CD4-positive, alpha-beta T cell (primary cell): ENCODE measurements at regions not wholly inside any gene's neighbourhood (a gene's known extent, or its start where the extent isn't known, plus 50 kb on each side); places are given as distances from the start of the nearest gene placed in this dataset.

Source experiments
- ATAC-seq: fragments of 200-7000 bp; cut with Tn5 transposase; one replicate; pipeline ENCODE4 v1.10.0; 2022; ENCODE audit warnings: mild to moderate bottlenecking; ENCODE audit not compliant: poor library complexity
- CTCF ChIA-PET: fragments of 350-600 bp; sonication (Branson Sonifier 250); formaldehyde crosslinking; loops from one replicate; lab custom pipeline; 2021; ENCODE audit warnings: antibody characterized with exemption, inconsistent platforms; lab: Charles Lee
- POLR2A ChIA-PET: fragments of 350-600 bp; sonication (Branson Sonifier 250); formaldehyde crosslinking; loops from one replicate; lab custom pipeline; 2021; ENCODE audit warnings: antibody characterized with exemption, inconsistent platforms; lab: Charles Lee
- DNase-seq, 14 experiments: peaks; one replicate each; pipeline ENCODE4 v3.0.0-alpha.2; 2013 to 2020; ENCODE audit warnings: mixed read lengths in 2 of 14
- H3K27ac ChIP-seq, 2 donors: one replicate each; pipeline versions ENCODE4 v1.5.1 to v1.7.0; 2013; ENCODE audit warnings: low read length in 2 of 2, low read depth in 1 of 2, mild to moderate bottlenecking in 1 of 2
- H3K27me3 ChIP-seq, 2 experiments: 1 replicate in 1 of 2; 2 replicates in 1 of 2; pipeline versions ENCODE4 v1.6.1 to v1.7.0; 2013; ENCODE audit warnings: low read length in 2 of 2, control low read depth in 1 of 2, mild to moderate bottlenecking in 1 of 2, moderate library complexity in 1 of 2; ENCODE audit not compliant: insufficient read depth in 2 of 2, control insufficient read depth in 1 of 2
- H3K36me3 ChIP-seq: one replicate; pipeline ENCODE4 v1.6.1; 2013; ENCODE audit warnings: low read length, control low read depth; ENCODE audit not compliant: insufficient read depth
- H3K4me1 ChIP-seq: one replicate; pipeline ENCODE4 v1.6.1; 2013; ENCODE audit warnings: low read length, control low read depth; ENCODE audit not compliant: insufficient read depth
- H3K4me3 ChIP-seq: one replicate; pipeline ENCODE4 v1.5.1; 2013; ENCODE audit warnings: mild to moderate bottlenecking, low read length, moderate library complexity
- H3K9me3 ChIP-seq, 2 experiments: 1 replicate in 1 of 2; 2 replicates in 1 of 2; pipeline versions ENCODE4 v1.6.1 to v1.7.0; 2013; ENCODE audit warnings: low read length in 2 of 2, mild to moderate bottlenecking in 2 of 2, control low read depth in 1 of 2, moderate library complexity in 1 of 2; ENCODE audit not compliant: control insufficient read depth in 1 of 2, insufficient read depth in 1 of 2
- H3K27ac Mint-ChIP-seq: one replicate; pipeline ENCODE4 v1.8.0; 2020; ENCODE audit warnings: mixed read lengths
- H3K27me3 Mint-ChIP-seq: one replicate; pipeline ENCODE4 v1.8.0; 2021; ENCODE audit warnings: mixed read lengths
- H3K36me3 Mint-ChIP-seq: one replicate; pipeline ENCODE4 v1.8.0; 2021; ENCODE audit warnings: low read depth, mixed read lengths
- H3K4me1 Mint-ChIP-seq: one replicate; pipeline ENCODE4 v1.8.0; 2021; ENCODE audit warnings: low read depth, mixed read lengths
- H3K4me3 Mint-ChIP-seq: one replicate; pipeline ENCODE4 v1.8.0; 2020; ENCODE audit warnings: mild to moderate bottlenecking, mixed read lengths
- H3K9me3 Mint-ChIP-seq: one replicate; pipeline ENCODE4 v1.8.0; 2020; ENCODE audit warnings: mixed read lengths
- intact Hi-C, 2 experiments: fragments of 100-400 bp; cut with DNase I in 1 of 2; cut with micrococcal nuclease in 1 of 2; formaldehyde crosslinking; loops; one replicate each; pipeline versions ENCODE4 v1.15.1 to v1.9.0; 2023 to 2025; cut with DNase I, micrococcal nuclease
- TF ChIP-seq, protein P1 (sequence below): fragments of 200-600 bp; IDR thresholded peaks from one replicate; pipeline ENCODE4 v1.8.0; 2022; ENCODE audit warnings: antibody characterized with exemption, mild to moderate bottlenecking

DNA sequence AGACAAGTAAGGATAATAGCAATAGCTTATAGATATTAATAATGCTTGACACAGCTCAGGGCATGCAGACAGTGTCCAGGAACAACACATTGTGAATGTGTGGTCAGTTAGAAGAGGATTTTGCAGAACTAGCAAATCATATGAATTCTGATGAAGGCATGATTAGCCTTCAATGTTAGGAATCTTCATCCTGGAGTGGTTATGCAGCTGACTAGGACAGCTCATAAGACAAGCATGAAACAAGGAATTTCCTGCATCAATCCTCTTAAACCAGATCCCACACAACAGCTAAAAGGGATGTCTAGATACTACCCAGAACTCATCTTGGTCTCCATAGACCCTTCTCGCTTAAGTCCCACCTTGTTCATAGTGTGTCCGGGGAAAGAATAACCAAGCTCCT, 499.0 kb upstream of the ATP11B start:
- POLR2A ChIA-PET, result no interaction called here
- no peak overlapping the region for H3K27ac Mint-ChIP-seq
- H3K9me3 ChIP-seq, result no peaks in the 10 kb centered on the region
- H3K4me1 ChIP-seq, result no peaks in the 10 kb centered on the region
- no peak overlapping the region for H3K4me3 ChIP-seq
- no peaks in the 10 kb centered on the region for H3K4me1 Mint-ChIP-seq
- no peak overlapping the region for H3K4me3 Mint-ChIP-seq
- no peaks in the 10 kb centered on the region for H3K36me3 ChIP-seq
- H3K36me3 Mint-ChIP-seq, result no peaks in the 10 kb centered on the region
- no peaks in the 10 kb centered on the region for H3K27me3 ChIP-seq
- no peaks in the 10 kb centered on the region for H3K27me3 Mint-ChIP-seq
- TF ChIP-seq, protein P1, sequence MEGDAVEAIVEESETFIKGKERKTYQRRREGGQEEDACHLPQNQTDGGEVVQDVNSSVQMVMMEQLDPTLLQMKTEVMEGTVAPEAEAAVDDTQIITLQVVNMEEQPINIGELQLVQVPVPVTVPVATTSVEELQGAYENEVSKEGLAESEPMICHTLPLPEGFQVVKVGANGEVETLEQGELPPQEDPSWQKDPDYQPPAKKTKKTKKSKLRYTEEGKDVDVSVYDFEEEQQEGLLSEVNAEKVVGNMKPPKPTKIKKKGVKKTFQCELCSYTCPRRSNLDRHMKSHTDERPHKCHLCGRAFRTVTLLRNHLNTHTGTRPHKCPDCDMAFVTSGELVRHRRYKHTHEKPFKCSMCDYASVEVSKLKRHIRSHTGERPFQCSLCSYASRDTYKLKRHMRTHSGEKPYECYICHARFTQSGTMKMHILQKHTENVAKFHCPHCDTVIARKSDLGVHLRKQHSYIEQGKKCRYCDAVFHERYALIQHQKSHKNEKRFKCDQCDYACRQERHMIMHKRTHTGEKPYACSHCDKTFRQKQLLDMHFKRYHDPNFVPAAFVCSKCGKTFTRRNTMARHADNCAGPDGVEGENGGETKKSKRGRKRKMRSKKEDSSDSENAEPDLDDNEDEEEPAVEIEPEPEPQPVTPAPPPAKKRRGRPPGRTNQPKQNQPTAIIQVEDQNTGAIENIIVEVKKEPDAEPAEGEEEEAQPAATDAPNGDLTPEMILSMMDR, result no peak
- intact Hi-C loops, result no loop called here
- CTCF ChIA-PET, result no interaction called here
- no peak for ATAC-seq
- no peak overlapping the region for H3K27ac ChIP-seq
- no peak for DNase-seq
- H3K9me3 Mint-ChIP-seq, result peaks cover 3% of the 10 kb centered on the region

GRCh38 chr3:182294696-182295095, 498.6 kb upstream of the ATP11B start:
- no peak overlapping the region for H3K27ac ChIP-seq
- intact Hi-C loops, result no loop called here
- ChIA-PET CTCF (no interaction called here), POLR2A (no interaction called here)
- H3K4me1 Mint-ChIP-seq, result no peaks in the 10 kb centered on the region
- H3K27me3 Mint-ChIP-seq, result no peaks in the 10 kb centered on the region
- TF ChIP-seq, protein P1, result no peak
- H3K36me3 ChIP-seq, result no peaks in the 10 kb centered on the region
- H3K27me3 ChIP-seq, result no peaks in the 10 kb centered on the region
- no peaks in the 10 kb centered on the region for H3K9me3 ChIP-seq
- no peaks in the 10 kb centered on the region for H3K4me1 ChIP-seq
- ATAC-seq, result no peak
- H3K9me3 Mint-ChIP-seq, result peaks cover 3% of the 10 kb centered on the region
- H3K4me3 ChIP-seq, result no peak overlapping the region
- no peak for DNase-seq
- no peak overlapping the region for H3K4me3 Mint-ChIP-seq
- H3K36me3 Mint-ChIP-seq, result no peaks in the 10 kb centered on the region
- no peak overlapping the region for H3K27ac Mint-ChIP-seq

DNA sequence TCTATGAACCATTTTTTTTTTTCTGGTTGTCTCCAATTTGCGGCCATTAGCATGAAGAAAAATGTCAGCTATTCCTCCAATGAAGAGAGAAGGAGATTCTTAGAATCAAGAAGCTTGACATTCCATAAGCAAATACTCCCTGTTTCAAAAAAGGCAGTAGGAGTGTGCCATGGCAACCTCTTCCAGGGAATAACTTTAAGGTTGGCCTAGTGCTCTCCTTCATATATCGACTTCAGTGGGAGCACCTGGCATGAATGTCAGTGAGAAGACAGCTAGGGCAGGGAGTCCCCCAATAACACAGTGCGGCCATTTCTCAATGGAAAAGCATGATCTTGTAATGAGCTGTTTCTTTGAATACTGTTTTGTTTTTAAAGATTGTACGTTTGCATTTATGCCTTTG, 493.0 kb upstream of the ATP11B start:
- Histone ChIP-seq H3K27me3 (no peaks in the 10 kb centered on the region), H3K36me3 (no peaks in the 10 kb centered on the region), H3K4me1 (no peaks in the 10 kb centered on the region), H3K4me3 (no peak overlapping the region), H3K9me3 (no peaks in the 10 kb centered on the region), H3K27ac (no peak overlapping the region)
- ChIA-PET CTCF (no interaction called here), POLR2A (no interaction called here)
- intact Hi-C loops, result no loop called here
- TF ChIP-seq, protein P1, result no peak
- DNase-seq, result no peak
- H3K4me1 Mint-ChIP-seq, result no peaks in the 10 kb centered on the region
- H3K27ac Mint-ChIP-seq, result no peak overlapping the region
- no peak for ATAC-seq
- H3K9me3 Mint-ChIP-seq, result peaks cover 2% of the 10 kb centered on the region
- no peaks in the 10 kb centered on the region for H3K27me3 Mint-ChIP-seq
- no peak overlapping the region for H3K4me3 Mint-ChIP-seq
- H3K36me3 Mint-ChIP-seq, result no peaks in the 10 kb centered on the region
